ENCODE measurements at regions not wholly inside any gene's neighbourhood (a gene's known extent, or its start where the extent isn't known, plus 50 kb on each side); places are given as distances from the start of the nearest gene placed in this dataset.
A peak's percentile ranks its signal among the peaks of the same experiment; 100 is the strongest.

GRCh38 chr17:77474292-77474988, 333.7 kb downstream of the SEC14L1 start:
- intact Hi-C loops (cut with micrococcal nuclease), result no loop called here
- Histone ChIP-seq H3K27me3 (ENCODE audit: low read depth) (no peaks in the 10 kb centered on the region), H3K4me3 (no peak overlapping the region), H3K9me3 (replicated peaks) (no peaks in the 10 kb centered on the region), H3K4me1 (peaks cover 93% of the 10 kb centered on the region), H3K27ac (replicated peaks) (peak overlapping the region; percentile 84), H3K36me3 (no peaks in the 10 kb centered on the region)
- DNase-seq, result no peak
- TF ChIP-seq, protein P1, sequence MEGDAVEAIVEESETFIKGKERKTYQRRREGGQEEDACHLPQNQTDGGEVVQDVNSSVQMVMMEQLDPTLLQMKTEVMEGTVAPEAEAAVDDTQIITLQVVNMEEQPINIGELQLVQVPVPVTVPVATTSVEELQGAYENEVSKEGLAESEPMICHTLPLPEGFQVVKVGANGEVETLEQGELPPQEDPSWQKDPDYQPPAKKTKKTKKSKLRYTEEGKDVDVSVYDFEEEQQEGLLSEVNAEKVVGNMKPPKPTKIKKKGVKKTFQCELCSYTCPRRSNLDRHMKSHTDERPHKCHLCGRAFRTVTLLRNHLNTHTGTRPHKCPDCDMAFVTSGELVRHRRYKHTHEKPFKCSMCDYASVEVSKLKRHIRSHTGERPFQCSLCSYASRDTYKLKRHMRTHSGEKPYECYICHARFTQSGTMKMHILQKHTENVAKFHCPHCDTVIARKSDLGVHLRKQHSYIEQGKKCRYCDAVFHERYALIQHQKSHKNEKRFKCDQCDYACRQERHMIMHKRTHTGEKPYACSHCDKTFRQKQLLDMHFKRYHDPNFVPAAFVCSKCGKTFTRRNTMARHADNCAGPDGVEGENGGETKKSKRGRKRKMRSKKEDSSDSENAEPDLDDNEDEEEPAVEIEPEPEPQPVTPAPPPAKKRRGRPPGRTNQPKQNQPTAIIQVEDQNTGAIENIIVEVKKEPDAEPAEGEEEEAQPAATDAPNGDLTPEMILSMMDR (IDR thresholded peaks at IDR 0.05; ENCODE audit: borderline replicate concordance), result no peak

DNA sequence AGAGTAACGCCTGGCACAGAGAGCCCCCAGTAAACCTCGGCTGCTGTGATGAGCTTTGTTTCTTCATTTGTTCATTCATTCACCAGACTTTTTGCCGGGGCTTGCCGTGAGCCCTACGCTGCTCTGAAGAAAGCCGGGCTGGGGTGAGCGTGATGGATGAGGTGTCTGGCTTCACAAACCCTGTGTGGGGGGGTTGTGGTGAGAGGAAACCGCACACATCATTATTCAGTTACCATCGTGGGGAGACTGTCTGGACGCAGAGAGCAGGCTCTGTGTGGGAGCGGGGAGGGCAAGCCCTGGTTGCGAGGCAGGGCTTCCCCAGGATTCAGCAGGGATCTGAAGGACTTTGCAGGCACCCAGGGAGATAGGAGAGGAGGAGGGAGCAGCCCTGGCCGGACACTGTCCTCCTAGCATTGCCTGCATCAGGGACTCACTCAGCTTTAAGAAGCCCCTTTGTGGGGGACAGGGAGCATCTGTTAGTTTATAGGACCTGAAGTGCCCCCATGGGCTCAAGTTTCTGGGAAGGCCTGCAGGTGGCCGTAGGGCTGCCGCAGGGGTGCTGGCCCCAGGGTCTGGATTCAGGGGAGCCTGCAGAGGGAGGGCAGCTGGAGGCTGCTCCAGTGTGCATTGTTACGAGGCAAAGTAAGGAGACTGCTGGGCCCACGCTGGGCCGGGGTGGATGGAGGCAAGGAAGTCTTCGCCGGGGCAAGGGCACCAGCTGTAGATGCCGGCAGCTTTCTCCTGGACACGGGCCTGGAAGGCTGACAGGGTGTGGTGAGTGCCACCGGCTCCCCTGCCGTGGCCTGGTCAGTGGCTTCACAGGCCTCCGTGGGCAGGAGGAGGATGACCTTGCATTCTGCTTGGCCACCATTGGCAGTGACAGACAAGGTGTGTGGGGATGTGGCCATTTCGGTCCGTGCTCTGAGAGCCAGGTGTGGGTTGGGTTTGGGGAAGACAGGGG, 334.5 kb downstream of the SEC14L1 start:
- no peak for DNase-seq
- peaks cover 97% of the 10 kb centered on the region for H3K4me1 ChIP-seq
- TF ChIP-seq, protein P1 (IDR thresholded peaks at IDR 0.05; ENCODE audit: borderline replicate concordance), result no peak
- H3K36me3 ChIP-seq, result no peaks in the 10 kb centered on the region
- no peak overlapping the region for H3K4me3 ChIP-seq
- H3K27ac ChIP-seq (replicated peaks), result peak overlapping the region; percentile 84
- intact Hi-C loops (cut with micrococcal nuclease), result no loop called here
- H3K9me3 ChIP-seq (replicated peaks), result no peaks in the 10 kb centered on the region
- no peaks in the 10 kb centered on the region for H3K27me3 ChIP-seq (ENCODE audit: low read depth)

DNA sequence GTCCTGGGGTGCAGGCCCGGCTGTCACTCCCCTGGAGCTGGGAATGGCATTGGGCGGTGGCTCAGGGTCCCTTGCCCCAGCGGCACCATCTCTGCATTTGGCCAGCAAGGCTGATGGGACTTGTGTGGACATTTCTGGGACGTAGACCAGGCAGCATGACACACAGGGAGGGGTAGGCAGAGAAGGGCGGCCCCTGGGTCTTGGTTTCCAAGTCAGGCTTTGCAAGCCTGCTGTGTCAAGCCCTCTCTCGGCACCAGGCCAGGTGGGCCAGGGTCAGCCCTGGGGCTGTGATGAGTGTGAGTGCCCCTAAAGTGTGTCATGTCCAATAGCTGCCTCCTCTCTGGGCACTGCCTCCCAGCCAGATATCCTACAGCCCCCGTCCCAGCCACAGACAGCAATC, 335.2 kb downstream of the SEC14L1 start:
- Histone ChIP-seq H3K27ac (replicated peaks) (peak overlapping the region; percentile 84), H3K36me3 (no peaks in the 10 kb centered on the region), H3K4me3 (no peak overlapping the region), H3K27me3 (ENCODE audit: low read depth) (no peaks in the 10 kb centered on the region), H3K9me3 (replicated peaks) (no peaks in the 10 kb centered on the region), H3K4me1 (peaks cover 96% of the 10 kb centered on the region)
- TF ChIP-seq, protein P1 (IDR thresholded peaks at IDR 0.05; ENCODE audit: borderline replicate concordance), result no peak
- no peak for DNase-seq
- intact Hi-C loops (cut with micrococcal nuclease), result no loop called here

DNA sequence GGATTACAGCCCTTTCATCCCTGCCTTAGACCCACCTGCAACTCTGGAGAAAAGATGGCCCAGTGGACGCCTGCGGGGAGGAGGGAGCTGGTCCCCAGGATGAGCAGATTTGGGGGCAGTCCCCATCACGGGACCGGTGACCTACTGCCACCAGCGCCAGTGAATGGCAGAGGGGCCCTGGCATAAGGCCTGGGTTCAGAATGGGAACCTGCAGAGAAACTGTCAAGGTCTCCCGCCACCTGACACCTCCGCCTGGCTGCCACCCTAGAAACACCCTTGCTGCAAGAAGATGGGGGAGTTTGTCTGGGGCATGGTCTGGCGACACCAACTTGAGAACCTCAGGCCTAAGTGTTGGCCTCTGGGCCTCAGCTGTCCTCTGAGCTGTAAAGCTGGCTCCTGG, 335.7 kb downstream of the SEC14L1 start:
- H3K9me3 ChIP-seq (replicated peaks), result no peaks in the 10 kb centered on the region
- DNase-seq, result no peak
- no peaks in the 10 kb centered on the region for H3K27me3 ChIP-seq (ENCODE audit: low read depth)
- TF ChIP-seq, protein P1 (IDR thresholded peaks at IDR 0.05; ENCODE audit: borderline replicate concordance), result no peak
- H3K36me3 ChIP-seq, result no peaks in the 10 kb centered on the region
- peaks cover 96% of the 10 kb centered on the region for H3K4me1 ChIP-seq
- H3K27ac ChIP-seq (replicated peaks), result peak overlapping the region; percentile 84
- H3K4me3 ChIP-seq, result no peak overlapping the region
- intact Hi-C loops (cut with micrococcal nuclease), result no loop called here

- H3K4me3 ChIP-seq, result peak overlapping the region; percentile 32
- peaks cover 93% of the 10 kb centered on the region for H3K4me1 ChIP-seq
- intact Hi-C loops (cut with micrococcal nuclease), result no loop called here
- peak overlapping the region; percentile 84 for H3K27ac ChIP-seq (replicated peaks)
- H3K27me3 ChIP-seq (ENCODE audit: low read depth), result no peaks in the 10 kb centered on the region
- no peaks in the 10 kb centered on the region for H3K9me3 ChIP-seq (replicated peaks)
- TF ChIP-seq, protein P1 (IDR thresholded peaks at IDR 0.05; ENCODE audit: borderline replicate concordance), result peak; percentile 22
- H3K36me3 ChIP-seq, result peaks cover 4% of the 10 kb centered on the region
- DNase-seq, result peak; percentile 69
These were observed 336.4 kb downstream of the SEC14L1 start for GRCh38 chr17:77476931-77477805.

All from left ventricle myocardium inferior (tissue), 1 donor.